ENCODE measurements at regions not wholly inside any gene's neighbourhood (a gene's known extent, or its start where the extent isn't known, plus 50 kb on each side); places are given as distances from the start of the nearest gene placed in this dataset.

DNA sequence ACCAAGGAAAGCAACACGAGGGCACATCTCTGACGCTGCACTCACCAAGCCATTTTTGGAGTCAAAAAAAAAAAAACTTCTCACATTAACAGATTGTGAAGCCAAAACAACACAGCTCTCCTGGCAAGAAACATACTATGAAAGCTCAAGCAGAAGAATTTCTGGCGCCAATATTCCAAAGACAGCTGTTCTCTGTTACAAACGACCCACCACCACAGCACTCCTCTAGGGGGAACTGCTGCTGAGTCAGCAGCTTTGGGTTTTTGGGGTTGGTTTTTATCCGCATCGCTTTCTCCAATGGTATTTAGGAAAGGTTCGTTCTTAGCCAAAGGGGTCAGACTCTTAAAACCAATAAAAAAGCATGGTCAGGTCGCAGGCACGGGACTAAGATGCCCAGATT, 379.4 kb downstream of the RPS29 start:
- TF ChIP-seq, protein P1, sequence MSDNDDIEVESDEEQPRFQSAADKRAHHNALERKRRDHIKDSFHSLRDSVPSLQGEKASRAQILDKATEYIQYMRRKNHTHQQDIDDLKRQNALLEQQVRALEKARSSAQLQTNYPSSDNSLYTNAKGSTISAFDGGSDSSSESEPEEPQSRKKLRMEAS (IDR thresholded peaks at IDR 0.05; ENCODE audit: low read depth): no peak
- no peak for TF ChIP-seq NFIC (IDR thresholded peaks at IDR 0.05; ENCODE audit: borderline replicate concordance)
- TF ChIP-seq, protein P2, sequence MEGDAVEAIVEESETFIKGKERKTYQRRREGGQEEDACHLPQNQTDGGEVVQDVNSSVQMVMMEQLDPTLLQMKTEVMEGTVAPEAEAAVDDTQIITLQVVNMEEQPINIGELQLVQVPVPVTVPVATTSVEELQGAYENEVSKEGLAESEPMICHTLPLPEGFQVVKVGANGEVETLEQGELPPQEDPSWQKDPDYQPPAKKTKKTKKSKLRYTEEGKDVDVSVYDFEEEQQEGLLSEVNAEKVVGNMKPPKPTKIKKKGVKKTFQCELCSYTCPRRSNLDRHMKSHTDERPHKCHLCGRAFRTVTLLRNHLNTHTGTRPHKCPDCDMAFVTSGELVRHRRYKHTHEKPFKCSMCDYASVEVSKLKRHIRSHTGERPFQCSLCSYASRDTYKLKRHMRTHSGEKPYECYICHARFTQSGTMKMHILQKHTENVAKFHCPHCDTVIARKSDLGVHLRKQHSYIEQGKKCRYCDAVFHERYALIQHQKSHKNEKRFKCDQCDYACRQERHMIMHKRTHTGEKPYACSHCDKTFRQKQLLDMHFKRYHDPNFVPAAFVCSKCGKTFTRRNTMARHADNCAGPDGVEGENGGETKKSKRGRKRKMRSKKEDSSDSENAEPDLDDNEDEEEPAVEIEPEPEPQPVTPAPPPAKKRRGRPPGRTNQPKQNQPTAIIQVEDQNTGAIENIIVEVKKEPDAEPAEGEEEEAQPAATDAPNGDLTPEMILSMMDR (IDR thresholded peaks at IDR 0.05): no peak
- TF ChIP-seq, protein P3, sequence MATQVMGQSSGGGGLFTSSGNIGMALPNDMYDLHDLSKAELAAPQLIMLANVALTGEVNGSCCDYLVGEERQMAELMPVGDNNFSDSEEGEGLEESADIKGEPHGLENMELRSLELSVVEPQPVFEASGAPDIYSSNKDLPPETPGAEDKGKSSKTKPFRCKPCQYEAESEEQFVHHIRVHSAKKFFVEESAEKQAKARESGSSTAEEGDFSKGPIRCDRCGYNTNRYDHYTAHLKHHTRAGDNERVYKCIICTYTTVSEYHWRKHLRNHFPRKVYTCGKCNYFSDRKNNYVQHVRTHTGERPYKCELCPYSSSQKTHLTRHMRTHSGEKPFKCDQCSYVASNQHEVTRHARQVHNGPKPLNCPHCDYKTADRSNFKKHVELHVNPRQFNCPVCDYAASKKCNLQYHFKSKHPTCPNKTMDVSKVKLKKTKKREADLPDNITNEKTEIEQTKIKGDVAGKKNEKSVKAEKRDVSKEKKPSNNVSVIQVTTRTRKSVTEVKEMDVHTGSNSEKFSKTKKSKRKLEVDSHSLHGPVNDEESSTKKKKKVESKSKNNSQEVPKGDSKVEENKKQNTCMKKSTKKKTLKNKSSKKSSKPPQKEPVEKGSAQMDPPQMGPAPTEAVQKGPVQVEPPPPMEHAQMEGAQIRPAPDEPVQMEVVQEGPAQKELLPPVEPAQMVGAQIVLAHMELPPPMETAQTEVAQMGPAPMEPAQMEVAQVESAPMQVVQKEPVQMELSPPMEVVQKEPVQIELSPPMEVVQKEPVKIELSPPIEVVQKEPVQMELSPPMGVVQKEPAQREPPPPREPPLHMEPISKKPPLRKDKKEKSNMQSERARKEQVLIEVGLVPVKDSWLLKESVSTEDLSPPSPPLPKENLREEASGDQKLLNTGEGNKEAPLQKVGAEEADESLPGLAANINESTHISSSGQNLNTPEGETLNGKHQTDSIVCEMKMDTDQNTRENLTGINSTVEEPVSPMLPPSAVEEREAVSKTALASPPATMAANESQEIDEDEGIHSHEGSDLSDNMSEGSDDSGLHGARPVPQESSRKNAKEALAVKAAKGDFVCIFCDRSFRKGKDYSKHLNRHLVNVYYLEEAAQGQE (IDR thresholded peaks at IDR 0.05; ENCODE audit: low read depth, low read length): no peak
- no peak for TF ChIP-seq EP300 (IDR thresholded peaks at IDR 0.05; ENCODE audit: borderline replicate concordance in 1 of 2, low read depth in 1 of 2, low read length in 1 of 2)
- TF ChIP-seq, protein P4, sequence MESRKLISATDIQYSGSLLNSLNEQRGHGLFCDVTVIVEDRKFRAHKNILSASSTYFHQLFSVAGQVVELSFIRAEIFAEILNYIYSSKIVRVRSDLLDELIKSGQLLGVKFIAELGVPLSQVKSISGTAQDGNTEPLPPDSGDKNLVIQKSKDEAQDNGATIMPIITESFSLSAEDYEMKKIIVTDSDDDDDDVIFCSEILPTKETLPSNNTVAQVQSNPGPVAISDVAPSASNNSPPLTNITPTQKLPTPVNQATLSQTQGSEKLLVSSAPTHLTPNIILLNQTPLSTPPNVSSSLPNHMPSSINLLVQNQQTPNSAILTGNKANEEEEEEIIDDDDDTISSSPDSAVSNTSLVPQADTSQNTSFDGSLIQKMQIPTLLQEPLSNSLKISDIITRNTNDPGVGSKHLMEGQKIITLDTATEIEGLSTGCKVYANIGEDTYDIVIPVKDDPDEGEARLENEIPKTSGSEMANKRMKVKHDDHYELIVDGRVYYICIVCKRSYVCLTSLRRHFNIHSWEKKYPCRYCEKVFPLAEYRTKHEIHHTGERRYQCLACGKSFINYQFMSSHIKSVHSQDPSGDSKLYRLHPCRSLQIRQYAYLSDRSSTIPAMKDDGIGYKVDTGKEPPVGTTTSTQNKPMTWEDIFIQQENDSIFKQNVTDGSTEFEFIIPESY (IDR thresholded peaks at IDR 0.05; ENCODE audit: borderline replicate concordance, low read depth): no peak
- no peak for TF ChIP-seq RAD21 (IDR thresholded peaks at IDR 0.05; ENCODE audit: low read length)

Data from SK-N-SH (cell line).